HG03175 (cell line): ENCODE measurements at regions not wholly inside any gene's neighbourhood (a gene's known extent, or its start where the extent isn't known, plus 50 kb on each side); places are given as distances from the start of the nearest gene placed in this dataset.

Experiments used
- ATAC-seq: cut with Tn5 transposase; IDR thresholded peaks from one replicate; pipeline ENCODE4 v1.9.1; 2021; ENCODE audit warnings: mild to moderate bottlenecking, moderate library complexity; ENCODE audit not compliant: unreplicated experiment

DNA sequence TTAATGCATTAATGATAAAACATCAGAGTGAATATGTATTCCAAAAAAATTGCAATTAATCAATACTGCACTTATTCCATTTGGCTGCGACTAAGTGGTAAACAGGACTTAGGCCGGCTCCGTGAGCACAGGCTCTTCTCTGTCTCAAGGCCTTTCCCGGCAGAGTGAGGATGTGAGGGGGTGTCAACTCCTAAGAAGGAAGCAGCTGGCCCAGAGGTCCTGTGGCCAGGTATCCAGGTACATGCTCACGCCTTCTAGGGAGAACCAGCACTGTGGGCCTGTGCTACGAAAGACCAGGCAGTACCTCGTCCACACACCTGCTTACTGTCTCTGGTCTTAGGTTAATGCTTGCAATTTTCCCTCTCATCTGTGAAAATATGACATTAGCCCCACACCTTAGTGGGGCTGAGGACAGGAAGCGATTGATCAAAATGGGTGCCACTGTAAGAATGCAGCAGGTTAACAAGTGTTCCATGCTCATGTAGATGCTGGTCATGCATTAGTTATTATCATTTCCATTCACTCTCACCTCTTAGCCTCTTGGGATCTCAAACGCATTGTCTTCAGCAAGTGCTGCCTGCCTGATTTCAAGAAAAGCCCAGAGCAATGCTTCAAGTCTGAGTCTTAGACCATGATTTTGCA, 175.3 kb downstream of the ABHD5 start:
- ATAC-seq: no peak

GRCh38 chr3:43866529-43867353, 176.0 kb downstream of the ABHD5 start:
- no peak for ATAC-seq

DNA sequence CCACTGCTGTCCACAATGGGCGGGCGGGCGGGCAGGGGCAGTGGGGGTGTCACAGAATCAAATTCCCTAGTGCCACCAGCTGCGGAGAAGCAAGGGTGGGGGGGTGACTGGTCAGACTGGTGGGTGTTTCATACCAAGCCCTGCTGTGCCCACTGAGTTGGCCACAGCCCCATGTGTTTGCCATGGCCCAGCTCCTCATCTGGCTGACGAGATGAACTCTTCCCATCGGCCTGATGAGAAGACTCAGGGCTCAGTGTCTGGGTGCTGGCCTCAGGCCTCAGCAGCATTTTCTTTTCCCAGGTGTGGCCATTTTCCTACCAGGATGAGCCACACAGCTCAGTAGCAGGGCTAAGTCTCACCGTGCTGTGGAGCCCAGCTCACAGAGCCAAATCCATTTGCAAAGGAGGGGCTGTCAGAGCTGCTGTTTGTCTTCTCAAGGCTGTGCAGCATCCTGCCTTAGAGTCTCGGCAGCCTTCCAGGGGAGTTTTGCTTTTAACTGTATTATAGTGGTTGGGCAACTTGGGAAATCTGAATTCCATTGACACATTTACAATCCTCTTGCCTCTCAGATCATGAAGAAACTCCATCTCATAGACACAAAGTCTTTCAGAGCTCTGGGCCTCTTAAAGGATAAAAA, 176.8 kb downstream of the ABHD5 start:
- ATAC-seq: no peak

DNA sequence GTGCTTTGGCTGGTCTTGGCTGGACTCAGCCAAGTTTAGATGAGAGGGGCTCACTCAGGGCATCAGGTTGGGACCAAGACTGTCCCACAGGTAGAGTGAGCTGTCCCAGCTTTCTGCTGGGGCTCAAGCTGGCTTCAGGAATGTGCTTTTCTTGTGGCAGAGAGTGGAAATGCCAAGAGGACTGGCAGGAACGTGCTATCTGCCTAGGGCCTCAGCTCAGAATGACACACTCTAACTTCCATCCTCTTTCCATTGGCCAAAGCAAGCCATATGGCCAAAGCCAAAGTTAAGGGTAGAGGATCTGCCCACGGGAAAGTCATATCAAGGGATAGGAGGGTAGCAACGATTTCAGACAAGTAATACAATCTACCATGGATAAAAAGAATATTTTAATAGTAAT, 178.8 kb downstream of the ABHD5 start:
- ATAC-seq: no peak

GRCh38 chr3:43870120-43870519, 179.4 kb downstream of the ABHD5 start:
- no peak for ATAC-seq

DNA sequence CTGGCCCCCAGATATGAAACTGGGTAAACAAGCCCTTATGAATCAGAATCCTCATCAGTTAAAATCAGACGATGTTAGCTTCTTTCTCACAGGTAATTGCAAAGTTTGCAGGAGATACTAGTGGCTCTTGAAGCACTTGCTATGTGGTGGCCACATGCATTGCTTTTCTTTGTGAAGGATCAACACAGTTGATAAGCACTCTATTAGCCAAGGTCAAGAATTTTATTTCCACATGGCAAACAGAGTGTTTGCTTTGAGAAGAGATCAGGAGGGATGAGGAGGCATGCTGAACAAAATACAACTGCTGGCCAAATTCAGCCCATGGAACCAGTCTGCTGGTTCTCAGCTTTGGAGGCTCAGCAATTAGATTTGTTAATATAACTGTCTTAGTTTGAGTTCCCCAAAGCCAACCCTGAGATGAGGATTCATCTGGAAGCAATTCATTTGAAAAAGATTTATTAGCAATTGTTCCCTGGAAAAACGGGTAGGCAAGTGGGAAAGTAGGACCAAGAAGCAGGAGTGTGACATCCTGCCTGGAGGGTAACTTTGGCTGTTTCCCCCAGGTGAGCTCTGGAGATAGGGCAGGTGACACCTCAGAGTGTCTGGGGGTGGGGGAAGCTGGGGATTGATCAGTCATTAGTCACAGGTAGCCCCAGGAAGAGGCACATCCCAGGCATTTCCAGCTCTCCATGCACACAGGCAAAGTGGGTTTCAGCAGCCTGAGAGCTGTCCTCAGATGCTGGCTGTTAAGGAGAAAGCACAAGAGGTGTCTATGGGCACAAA, 180.3 kb downstream of the ABHD5 start:
- ATAC-seq: no peak

DNA sequence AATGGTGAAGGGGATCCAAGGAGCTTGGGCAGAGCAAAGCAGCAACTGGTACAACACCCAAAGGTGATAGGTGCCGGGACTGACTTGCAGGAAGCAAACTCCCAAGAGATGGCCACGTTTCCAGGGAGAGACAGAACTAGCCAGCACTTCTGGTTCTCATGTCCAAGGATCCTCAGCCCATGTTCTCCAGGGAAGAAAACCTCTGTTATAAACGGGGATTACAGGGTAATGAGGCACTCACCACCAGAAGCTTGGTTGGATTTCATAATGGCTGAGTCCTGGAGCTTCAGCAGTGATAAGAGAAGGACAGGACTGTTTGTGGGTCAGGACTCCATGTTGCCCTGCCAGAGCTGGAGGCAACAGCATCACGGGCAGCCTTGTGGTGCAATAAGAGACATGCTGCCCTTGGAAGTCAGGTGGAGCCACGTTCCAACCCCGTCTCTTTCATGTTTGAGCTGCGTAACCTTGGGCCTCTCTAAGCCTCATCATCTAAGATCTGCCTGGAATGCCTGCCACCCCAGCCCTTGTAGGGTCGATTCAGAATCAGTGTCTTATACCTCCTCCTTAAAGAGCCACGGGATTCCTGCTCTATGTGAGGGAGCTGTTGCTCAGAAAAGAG, 181.0 kb downstream of the ABHD5 start:
- no peak for ATAC-seq

GRCh38 chr3:43872301-43872700, 181.6 kb downstream of the ABHD5 start:
- ATAC-seq: no peak

GRCh38 chr3:43872901-43873300, 182.2 kb downstream of the ABHD5 start:
- ATAC-seq: no peak

GRCh38 chr3:43873723-43874122, 183.0 kb downstream of the ABHD5 start:
- ATAC-seq: no peak

DNA sequence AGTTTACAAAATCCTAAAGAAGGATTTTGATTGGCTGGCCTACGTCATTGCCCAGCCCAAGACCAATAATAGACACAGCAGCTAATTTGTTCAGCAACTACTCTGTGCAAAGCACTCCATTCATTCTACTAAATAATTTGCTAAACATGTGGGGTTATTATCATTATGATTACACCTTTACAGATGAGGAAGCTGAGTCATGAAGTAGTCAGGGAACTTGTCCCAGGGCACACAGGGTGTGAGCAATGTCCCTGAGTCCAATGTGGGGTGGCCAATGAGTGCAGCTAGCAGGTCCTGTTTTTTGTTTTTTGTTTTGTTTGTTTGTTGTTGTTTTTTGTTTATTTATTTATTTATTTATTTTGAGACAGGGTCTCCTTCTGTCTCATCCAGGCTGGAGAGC, 183.6 kb downstream of the ABHD5 start:
- no peak for ATAC-seq

GRCh38 chr3:43874731-43875130, 184.0 kb downstream of the ABHD5 start:
- no peak for ATAC-seq

DNA sequence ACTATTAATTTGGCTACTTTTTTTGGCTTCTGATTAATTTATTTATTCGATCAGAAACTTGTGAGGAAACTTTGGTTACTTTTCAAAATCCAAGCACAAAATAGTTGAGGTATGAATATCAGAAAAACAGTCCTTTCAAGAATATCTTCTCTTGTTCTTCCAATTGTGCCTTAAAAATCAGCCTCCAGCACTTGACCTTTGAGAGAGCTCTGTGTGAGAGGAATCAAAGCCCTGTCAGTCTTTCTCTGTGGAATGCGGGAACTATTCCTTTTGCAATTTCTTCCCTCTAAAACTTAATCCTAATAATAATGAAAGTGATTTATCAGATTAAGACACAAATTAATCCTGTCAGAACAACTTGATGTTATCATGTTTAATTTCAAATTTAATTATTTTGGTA, 185.9 kb downstream of the ABHD5 start:
- ATAC-seq: no peak

GRCh38 chr3:43879166-43879565, 188.4 kb downstream of the ABHD5 start:
- no peak for ATAC-seq

GRCh38 chr3:43882976-43883680, 192.4 kb downstream of the ABHD5 start:
- ATAC-seq: no peak

GRCh38 chr3:43883729-43884396, 193.1 kb downstream of the ABHD5 start:
- ATAC-seq: no peak

DNA sequence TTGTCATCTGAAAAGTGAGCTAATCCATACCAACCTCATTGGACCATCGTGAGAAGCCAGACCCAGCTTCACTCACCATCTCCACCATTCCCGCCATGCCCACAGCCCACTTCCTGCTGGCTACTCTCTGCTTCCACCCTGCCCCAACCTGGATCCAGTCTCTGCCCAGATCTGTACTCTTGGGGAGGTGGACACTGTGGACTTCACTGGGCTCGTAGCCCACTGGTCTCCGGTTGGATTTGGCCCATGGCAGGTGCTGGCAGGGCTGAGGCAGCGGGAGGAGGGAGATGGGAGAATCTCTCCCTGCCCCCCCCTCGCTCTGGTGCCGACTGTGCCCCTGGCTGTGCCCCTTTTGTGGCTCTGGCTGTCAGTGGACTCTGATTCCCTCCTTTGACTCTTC, 193.8 kb downstream of the ABHD5 start:
- ATAC-seq: no peak

DNA sequence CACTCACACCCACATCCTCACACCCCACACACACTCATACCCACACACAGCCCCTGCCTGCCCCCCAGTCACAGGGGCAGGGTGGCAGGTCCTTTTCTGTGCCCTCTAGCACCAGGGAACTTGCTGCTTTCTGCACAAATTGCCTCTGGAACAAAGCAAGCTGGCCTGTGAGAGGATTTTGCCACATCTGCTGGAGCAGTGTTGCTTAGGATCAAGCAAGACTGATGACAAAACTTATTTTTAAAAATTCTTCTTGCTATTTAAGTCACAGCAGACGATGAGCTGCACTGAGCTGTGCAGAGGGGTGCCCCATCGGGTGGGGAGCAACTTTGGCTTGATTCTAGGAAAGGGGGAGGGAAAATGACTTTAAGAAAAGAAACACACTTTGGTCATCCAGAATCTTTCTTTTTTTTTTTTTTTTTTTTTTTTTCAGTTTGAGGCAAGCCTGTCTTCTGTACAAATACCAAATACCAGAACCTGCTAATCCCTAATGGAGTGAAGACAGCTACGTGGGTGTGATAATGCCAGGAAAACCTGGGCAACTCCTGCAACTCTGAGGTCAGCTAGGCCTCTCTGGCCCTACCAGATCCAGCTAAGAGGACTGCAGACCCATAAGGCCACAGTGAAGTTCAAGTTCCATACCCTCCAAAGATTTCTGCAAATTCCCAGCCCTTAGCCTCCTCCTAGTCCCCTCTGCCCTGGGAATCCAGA, 195.3 kb downstream of the ABHD5 start:
- no peak for ATAC-seq

DNA sequence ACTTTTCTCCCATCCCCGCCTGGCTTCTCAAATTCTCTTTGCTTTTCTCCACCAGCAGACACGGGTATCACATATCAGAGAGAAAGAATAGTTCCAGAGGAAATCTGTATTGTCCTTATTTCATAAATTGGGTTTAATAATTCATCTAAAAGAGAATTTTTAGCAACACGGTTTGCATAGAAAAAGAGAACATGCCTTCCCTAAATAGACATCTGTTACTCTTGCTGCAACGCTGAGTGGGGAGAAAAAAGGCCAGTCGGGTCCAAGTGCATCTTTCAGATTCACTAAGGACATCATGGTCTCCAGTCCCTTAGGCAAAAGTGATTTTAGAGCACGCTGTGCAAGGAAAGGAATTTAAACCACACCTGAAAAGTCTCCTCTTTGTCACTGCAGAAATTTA, 201.3 kb downstream of the ABHD5 start:
- ATAC-seq: no peak
